ENCODE measurements at regions not wholly inside any gene's neighbourhood (a gene's known extent, or its start where the extent isn't known, plus 50 kb on each side); places are given as distances from the start of the nearest gene placed in this dataset.

- Histone ChIP-seq H3K4me3 (ENCODE audit: low read length) (no peak overlapping the region), H3K27me3 (ENCODE audit: low read length) (no peaks in the 10 kb centered on the region), H3K4me1 (ENCODE audit: low read length) (no peaks in the 10 kb centered on the region), H3K9ac (ENCODE audit: low read length) (no peak overlapping the region), H3K36me3 (ENCODE audit: insufficient read depth, low read length) (no peaks in the 10 kb centered on the region), H4K20me1 (ENCODE audit: insufficient read depth, low read depth, low read length) (no peaks in the 10 kb centered on the region), H2AFZ (ENCODE audit: low read length) (no peak overlapping the region), H3K79me2 (ENCODE audit: low read length) (no peaks in the 10 kb centered on the region), H3K4me2 (ENCODE audit: low read depth, low read length, poor library complexity, severe bottlenecking) (no peak overlapping the region), H3K9me3 (ENCODE audit: low read length) (no peaks in the 10 kb centered on the region), H3K9me2 (replicated peaks; ENCODE audit: insufficient read depth, low read length) (no peaks in the 10 kb centered on the region), H3K27ac (ENCODE audit: low read length) (no peak overlapping the region)
- no peak for DNase-seq
Observed at GRCh38 chr4:178553201-178553600, 1111.0 kb upstream of the AGA start.

DNA sequence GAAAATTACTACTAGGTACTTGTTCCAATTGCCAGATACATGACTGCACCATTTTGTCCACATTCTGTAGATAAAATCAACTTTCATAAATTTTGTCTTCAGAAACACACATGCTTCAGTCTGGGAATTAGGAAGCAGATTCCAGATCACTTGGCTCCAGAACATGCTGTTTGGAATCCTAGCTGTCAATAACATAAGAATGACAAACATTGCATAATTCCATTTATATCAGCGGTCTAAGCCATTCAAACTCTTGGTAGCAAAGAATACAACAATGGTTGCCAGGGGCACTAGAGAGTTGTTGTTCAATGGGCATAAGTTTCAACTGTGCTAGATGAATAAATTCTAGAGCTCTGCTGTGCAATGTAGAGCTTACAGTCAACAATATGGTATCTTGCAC, 1112.1 kb upstream of the AGA start:
- no peaks in the 10 kb centered on the region for H3K4me1 ChIP-seq (ENCODE audit: low read length)
- no peaks in the 10 kb centered on the region for H4K20me1 ChIP-seq (ENCODE audit: insufficient read depth, low read depth, low read length)
- no peak overlapping the region for H3K27ac ChIP-seq (ENCODE audit: low read length)
- H3K4me2 ChIP-seq (ENCODE audit: low read depth, low read length, poor library complexity, severe bottlenecking), result no peak overlapping the region
- no peak for DNase-seq
- no peak overlapping the region for H2AFZ ChIP-seq (ENCODE audit: low read length)
- H3K9me2 ChIP-seq (replicated peaks; ENCODE audit: insufficient read depth, low read length), result no peaks in the 10 kb centered on the region
- H3K79me2 ChIP-seq (ENCODE audit: low read length), result no peaks in the 10 kb centered on the region
- H3K4me3 ChIP-seq (ENCODE audit: low read length), result no peak overlapping the region
- no peak overlapping the region for H3K9ac ChIP-seq (ENCODE audit: low read length)
- H3K9me3 ChIP-seq (ENCODE audit: low read length), result no peaks in the 10 kb centered on the region
- H3K27me3 ChIP-seq (ENCODE audit: low read length), result no peaks in the 10 kb centered on the region
- no peaks in the 10 kb centered on the region for H3K36me3 ChIP-seq (ENCODE audit: insufficient read depth, low read length)

GRCh38 chr4:178556796-178557195, 1114.6 kb upstream of the AGA start:
- no peaks in the 10 kb centered on the region for H4K20me1 ChIP-seq (ENCODE audit: insufficient read depth, low read depth, low read length)
- no peak for DNase-seq
- H3K9ac ChIP-seq (ENCODE audit: low read length), result no peak overlapping the region
- H3K9me2 ChIP-seq (replicated peaks; ENCODE audit: insufficient read depth, low read length), result no peaks in the 10 kb centered on the region
- H3K36me3 ChIP-seq (ENCODE audit: insufficient read depth, low read length), result no peaks in the 10 kb centered on the region
- no peak overlapping the region for H3K27ac ChIP-seq (ENCODE audit: low read length)
- H3K4me1 ChIP-seq (ENCODE audit: low read length), result no peaks in the 10 kb centered on the region
- no peaks in the 10 kb centered on the region for H3K9me3 ChIP-seq (ENCODE audit: low read length)
- H3K79me2 ChIP-seq (ENCODE audit: low read length), result no peaks in the 10 kb centered on the region
- no peak overlapping the region for H3K4me3 ChIP-seq (ENCODE audit: low read length)
- H3K27me3 ChIP-seq (ENCODE audit: low read length), result no peaks in the 10 kb centered on the region
- no peak overlapping the region for H2AFZ ChIP-seq (ENCODE audit: low read length)
- no peak overlapping the region for H3K4me2 ChIP-seq (ENCODE audit: low read depth, low read length, poor library complexity, severe bottlenecking)

GRCh38 chr4:178577933-178578332, 1135.7 kb upstream of the AGA start:
- Histone ChIP-seq H2AFZ (ENCODE audit: low read length) (no peak overlapping the region), H3K9ac (ENCODE audit: low read length) (no peak overlapping the region), H3K79me2 (ENCODE audit: low read length) (no peaks in the 10 kb centered on the region), H3K9me3 (ENCODE audit: low read length) (no peaks in the 10 kb centered on the region; the same call in 1 of the 2 replicates), H3K4me2 (ENCODE audit: low read depth, low read length, poor library complexity, severe bottlenecking) (no peak overlapping the region), H3K36me3 (ENCODE audit: insufficient read depth, low read length) (no peaks in the 10 kb centered on the region), H3K9me2 (replicated peaks; ENCODE audit: insufficient read depth, low read length) (no peaks in the 10 kb centered on the region), H3K4me1 (ENCODE audit: low read length) (no peaks in the 10 kb centered on the region), H3K27me3 (ENCODE audit: low read length) (no peaks in the 10 kb centered on the region), H3K4me3 (ENCODE audit: low read length) (no peak overlapping the region), H4K20me1 (ENCODE audit: insufficient read depth, low read depth, low read length) (no peaks in the 10 kb centered on the region), H3K27ac (ENCODE audit: low read length) (no peak overlapping the region)
- DNase-seq, result peak; percentile 44

DNA sequence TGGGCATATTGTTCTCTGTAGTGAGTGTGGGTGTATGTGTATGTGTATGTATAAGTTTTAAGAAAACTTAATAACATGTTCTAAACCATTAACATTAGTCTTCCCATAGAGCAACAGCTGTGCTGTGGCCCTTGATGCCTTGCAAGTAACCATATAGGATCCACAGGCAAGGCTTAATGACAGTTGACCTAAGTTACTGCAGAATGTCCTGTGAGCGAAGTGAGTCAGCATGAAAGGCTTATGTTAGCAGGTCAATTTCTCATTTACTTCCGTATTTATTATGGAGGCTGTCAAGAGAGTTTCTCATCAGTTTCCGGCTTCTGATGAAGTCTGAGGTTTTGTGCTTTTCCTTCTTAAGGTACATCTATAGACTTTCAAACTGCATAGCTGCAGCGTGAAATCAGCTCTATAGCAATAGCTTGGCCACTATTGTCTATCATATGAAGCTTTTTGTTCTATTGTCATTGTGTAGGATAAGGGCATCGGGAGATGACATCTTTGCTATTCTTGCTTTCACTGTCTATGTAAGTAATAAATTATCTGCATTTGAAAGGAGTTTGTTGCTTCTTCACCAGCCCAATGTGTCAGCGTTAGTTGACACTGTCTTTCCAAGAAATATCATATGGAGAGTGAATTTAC, 1153.4 kb upstream of the AGA start:
- Histone ChIP-seq H3K4me2 (ENCODE audit: low read depth, low read length, poor library complexity, severe bottlenecking) (no peak overlapping the region), H3K27me3 (ENCODE audit: low read length) (no peaks in the 10 kb centered on the region), H3K9me2 (replicated peaks; ENCODE audit: insufficient read depth, low read length) (no peaks in the 10 kb centered on the region), H3K27ac (ENCODE audit: low read length) (no peak overlapping the region), H3K4me1 (ENCODE audit: low read length) (no peaks in the 10 kb centered on the region), H3K4me3 (ENCODE audit: low read length) (no peak overlapping the region), H3K9ac (ENCODE audit: low read length) (no peak overlapping the region), H3K79me2 (ENCODE audit: low read length) (no peaks in the 10 kb centered on the region), H3K36me3 (ENCODE audit: insufficient read depth, low read length) (no peaks in the 10 kb centered on the region), H4K20me1 (ENCODE audit: insufficient read depth, low read depth, low read length) (no peaks in the 10 kb centered on the region), H3K9me3 (ENCODE audit: low read length) (no peaks in the 10 kb centered on the region), H2AFZ (ENCODE audit: low read length) (no peak overlapping the region)
- DNase-seq, result no peak

DNA sequence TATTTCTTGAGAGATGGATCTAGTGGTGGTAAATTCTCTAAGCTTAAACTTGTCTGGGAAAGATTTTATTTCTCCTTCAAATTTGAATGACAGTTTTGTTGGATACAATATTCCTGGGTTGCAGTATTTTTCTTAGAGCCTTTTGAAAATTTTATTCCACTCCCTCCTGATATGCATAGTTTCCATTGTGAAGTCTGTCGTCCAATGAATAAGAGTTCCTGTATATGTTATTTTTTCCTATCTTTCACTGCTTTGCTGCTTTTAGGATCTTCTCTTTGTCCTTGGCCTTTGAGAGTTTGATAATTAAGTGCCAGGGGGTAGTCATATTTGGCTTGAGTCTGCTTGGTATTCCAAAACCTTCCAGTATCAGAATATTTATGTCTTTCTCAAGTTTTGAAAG, 1156.4 kb upstream of the AGA start:
- H3K9me2 ChIP-seq (replicated peaks; ENCODE audit: insufficient read depth, low read length), result no peaks in the 10 kb centered on the region
- H4K20me1 ChIP-seq (ENCODE audit: insufficient read depth, low read depth, low read length), result no peaks in the 10 kb centered on the region
- no peaks in the 10 kb centered on the region for H3K36me3 ChIP-seq (ENCODE audit: insufficient read depth, low read length)
- no peaks in the 10 kb centered on the region for H3K4me1 ChIP-seq (ENCODE audit: low read length)
- H3K4me2 ChIP-seq (ENCODE audit: low read depth, low read length, poor library complexity, severe bottlenecking), result no peak overlapping the region
- no peaks in the 10 kb centered on the region for H3K9me3 ChIP-seq (ENCODE audit: low read length)
- no peak overlapping the region for H2AFZ ChIP-seq (ENCODE audit: low read length)
- no peak overlapping the region for H3K27ac ChIP-seq (ENCODE audit: low read length)
- no peaks in the 10 kb centered on the region for H3K79me2 ChIP-seq (ENCODE audit: low read length)
- no peak overlapping the region for H3K9ac ChIP-seq (ENCODE audit: low read length)
- no peak for DNase-seq
- no peak overlapping the region for H3K4me3 ChIP-seq (ENCODE audit: low read length)
- H3K27me3 ChIP-seq (ENCODE audit: low read length), result no peaks in the 10 kb centered on the region

GRCh38 chr4:178599521-178599920, 1157.3 kb upstream of the AGA start:
- no peak overlapping the region for H3K4me2 ChIP-seq (ENCODE audit: low read depth, low read length, poor library complexity, severe bottlenecking)
- no peak overlapping the region for H3K9ac ChIP-seq (ENCODE audit: low read length)
- H3K27ac ChIP-seq (ENCODE audit: low read length), result no peak overlapping the region
- H3K9me3 ChIP-seq (ENCODE audit: low read length), result no peaks in the 10 kb centered on the region
- no peaks in the 10 kb centered on the region for H3K27me3 ChIP-seq (ENCODE audit: low read length)
- H3K4me3 ChIP-seq (ENCODE audit: low read length), result no peak overlapping the region
- H3K36me3 ChIP-seq (ENCODE audit: insufficient read depth, low read length), result no peaks in the 10 kb centered on the region
- no peaks in the 10 kb centered on the region for H4K20me1 ChIP-seq (ENCODE audit: insufficient read depth, low read depth, low read length)
- H3K79me2 ChIP-seq (ENCODE audit: low read length), result no peaks in the 10 kb centered on the region
- H3K4me1 ChIP-seq (ENCODE audit: low read length), result no peaks in the 10 kb centered on the region
- no peak for DNase-seq
- H2AFZ ChIP-seq (ENCODE audit: low read length), result no peak overlapping the region
- H3K9me2 ChIP-seq (replicated peaks; ENCODE audit: insufficient read depth, low read length), result no peaks in the 10 kb centered on the region

DNA sequence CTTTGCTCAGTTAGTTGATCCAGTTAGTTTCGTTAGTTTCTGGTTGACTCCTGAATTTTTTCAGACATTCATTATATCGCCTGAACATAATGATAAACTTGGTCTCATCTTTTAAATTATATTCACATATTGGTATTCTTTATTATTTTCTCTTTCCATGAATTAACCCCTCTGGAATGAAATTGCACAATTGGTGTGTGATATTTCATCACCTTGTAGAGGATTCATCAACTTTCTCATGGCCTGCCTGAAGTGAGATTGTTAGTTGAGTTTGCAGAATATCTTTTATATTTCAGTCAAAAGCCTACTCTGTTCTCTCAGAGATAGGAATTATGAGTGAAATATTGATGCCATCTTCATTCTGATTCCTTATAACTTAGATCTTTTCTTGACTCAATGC, 1160.6 kb upstream of the AGA start:
- H3K27ac ChIP-seq (ENCODE audit: low read length), result no peak overlapping the region
- H3K9ac ChIP-seq (ENCODE audit: low read length), result no peak overlapping the region
- no peak overlapping the region for H3K4me2 ChIP-seq (ENCODE audit: low read depth, low read length, poor library complexity, severe bottlenecking)
- H2AFZ ChIP-seq (ENCODE audit: low read length), result no peak overlapping the region
- H3K9me2 ChIP-seq (replicated peaks; ENCODE audit: insufficient read depth, low read length), result no peaks in the 10 kb centered on the region
- no peaks in the 10 kb centered on the region for H3K27me3 ChIP-seq (ENCODE audit: low read length)
- no peaks in the 10 kb centered on the region for H3K79me2 ChIP-seq (ENCODE audit: low read length)
- no peak overlapping the region for H3K4me3 ChIP-seq (ENCODE audit: low read length)
- no peaks in the 10 kb centered on the region for H3K9me3 ChIP-seq (ENCODE audit: low read length)
- no peaks in the 10 kb centered on the region for H3K4me1 ChIP-seq (ENCODE audit: low read length)
- no peak for DNase-seq
- no peaks in the 10 kb centered on the region for H3K36me3 ChIP-seq (ENCODE audit: insufficient read depth, low read length)
- H4K20me1 ChIP-seq (ENCODE audit: insufficient read depth, low read depth, low read length), result no peaks in the 10 kb centered on the region

GRCh38 chr4:178611062-178611461, 1168.8 kb upstream of the AGA start:
- no peak overlapping the region for H3K27ac ChIP-seq (ENCODE audit: low read length)
- no peak overlapping the region for H3K9ac ChIP-seq (ENCODE audit: low read length)
- H3K27me3 ChIP-seq (ENCODE audit: low read length), result no peaks in the 10 kb centered on the region
- H3K4me2 ChIP-seq (ENCODE audit: low read depth, low read length, poor library complexity, severe bottlenecking), result no peak overlapping the region
- no peaks in the 10 kb centered on the region for H3K36me3 ChIP-seq (ENCODE audit: insufficient read depth, low read length)
- no peaks in the 10 kb centered on the region for H3K79me2 ChIP-seq (ENCODE audit: low read length)
- no peak overlapping the region for H3K4me3 ChIP-seq (ENCODE audit: low read length)
- H3K9me2 ChIP-seq (replicated peaks; ENCODE audit: insufficient read depth, low read length), result no peaks in the 10 kb centered on the region
- no peaks in the 10 kb centered on the region for H3K4me1 ChIP-seq (ENCODE audit: low read length)
- no peaks in the 10 kb centered on the region for H3K9me3 ChIP-seq (ENCODE audit: low read length)
- no peak overlapping the region for H2AFZ ChIP-seq (ENCODE audit: low read length)
- no peak for DNase-seq
- no peaks in the 10 kb centered on the region for H4K20me1 ChIP-seq (ENCODE audit: insufficient read depth, low read depth, low read length)
